ENCODE measurements at regions not wholly inside any gene's neighbourhood (a gene's known extent, or its start where the extent isn't known, plus 50 kb on each side); places are given as distances from the start of the nearest gene placed in this dataset.

GRCh38 chr16:62883509-62883908 lies 847.3 kb upstream of the CDH8 start:
- TF ChIP-seq CTCF (conservative IDR thresholded peaks at IDR 0.05): no peak
- no peak for TF ChIP-seq ZFX (IDR thresholded peaks at IDR 0.05)

Data from C4-2B (cell line).